ENCODE measurements at regions not wholly inside any gene's neighbourhood (a gene's known extent, or its start where the extent isn't known, plus 50 kb on each side); places are given as distances from the start of the nearest gene placed in this dataset.
A peak's percentile ranks its signal among the peaks of the same experiment; 100 is the strongest.
"Not testable (repeated sequence)": the region's sequence is repeated elsewhere in the genome, so short reads cannot be mapped to it uniquely, and the experiment has no call there.

- DNase-seq (ENCODE audit: extremely low read depth in 1 of 11, low read depth in 9 of 11, low spot score in 4 of 11), result no peak
Observed at GRCh38 chr11:60592601-60593000, 77.4 kb downstream of the MS4A13 start.

GRCh38 chr11:60594998-60595642, 79.9 kb downstream of the MS4A13 start:
- peak in 3 of 11 donors; percentile 2 to 8 (median 5) for DNase-seq (ENCODE audit: extremely low read depth in 1 of 11, low read depth in 9 of 11, low spot score in 4 of 11)

DNA sequence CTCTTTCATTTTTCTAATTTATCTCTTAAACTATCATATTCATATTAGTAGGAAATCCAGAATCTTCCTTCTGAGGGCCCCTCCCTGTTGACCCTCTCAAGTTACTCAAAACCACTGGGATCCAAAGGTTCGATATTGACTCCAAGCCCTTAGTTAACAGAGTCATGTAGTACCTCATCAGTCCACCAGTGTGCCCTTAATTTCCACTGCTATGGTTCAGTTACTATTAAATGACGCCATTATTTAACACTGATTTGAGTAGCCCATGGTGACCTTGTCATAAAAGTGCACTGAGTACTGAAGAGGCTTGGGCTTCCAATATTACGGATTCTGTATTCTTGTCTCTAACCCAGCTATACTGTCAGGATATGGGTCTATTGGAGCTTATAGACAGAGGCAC, 91.9 kb upstream of the MS4A8 start:
- no peak for DNase-seq (ENCODE audit: extremely low read depth in 1 of 11, low read depth in 9 of 11, low spot score in 4 of 11)

DNA sequence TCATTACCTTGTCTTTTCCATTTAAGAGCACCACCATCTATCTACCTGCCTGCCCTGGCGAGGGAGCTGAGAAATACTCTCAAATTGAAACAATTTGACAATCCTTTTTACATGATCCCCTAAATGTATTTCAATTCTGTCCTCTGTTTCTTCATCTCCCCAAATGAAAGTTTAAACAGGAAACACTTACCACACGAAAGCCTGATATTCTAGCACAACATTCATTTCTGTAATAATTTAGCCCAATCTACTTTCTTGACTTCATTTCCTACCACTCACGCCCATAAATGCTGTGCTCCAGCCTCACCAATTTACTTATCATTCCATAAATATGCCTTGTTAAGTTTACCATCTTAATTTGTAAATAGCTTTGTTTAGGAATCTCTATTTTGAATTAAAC, 89.8 kb upstream of the MS4A8 start:
- no peak for DNase-seq (ENCODE audit: extremely low read depth in 1 of 11, low read depth in 9 of 11, low spot score in 4 of 11)

DNA sequence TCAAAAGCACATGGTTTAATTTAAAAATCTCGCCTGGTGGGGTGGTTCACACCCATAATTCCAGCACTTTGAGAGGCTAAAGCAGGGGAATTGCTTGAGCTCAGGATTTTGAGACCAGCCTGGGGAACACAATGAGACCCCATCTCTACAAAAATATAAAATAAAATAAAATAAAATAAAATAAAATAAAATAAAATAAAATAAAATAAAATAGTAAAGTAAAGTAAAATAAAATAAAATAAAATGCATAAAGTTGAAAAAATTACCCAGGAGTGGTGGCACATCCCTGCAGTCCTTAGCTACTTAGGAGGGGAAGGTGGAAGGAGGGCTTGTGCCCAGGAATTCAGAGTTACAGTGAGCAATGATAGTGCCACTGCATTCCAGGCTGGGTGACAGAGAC, 88.7 kb upstream of the MS4A8 start:
- DNase-seq (ENCODE audit: extremely low read depth in 1 of 11, low read depth in 9 of 11, low spot score in 4 of 11), result no peak

GRCh38 chr11:60615497-60615896, 83.9 kb upstream of the MS4A8 start:
- no peak for DNase-seq (ENCODE audit: extremely low read depth in 1 of 11, low read depth in 9 of 11, low spot score in 4 of 11)

DNA sequence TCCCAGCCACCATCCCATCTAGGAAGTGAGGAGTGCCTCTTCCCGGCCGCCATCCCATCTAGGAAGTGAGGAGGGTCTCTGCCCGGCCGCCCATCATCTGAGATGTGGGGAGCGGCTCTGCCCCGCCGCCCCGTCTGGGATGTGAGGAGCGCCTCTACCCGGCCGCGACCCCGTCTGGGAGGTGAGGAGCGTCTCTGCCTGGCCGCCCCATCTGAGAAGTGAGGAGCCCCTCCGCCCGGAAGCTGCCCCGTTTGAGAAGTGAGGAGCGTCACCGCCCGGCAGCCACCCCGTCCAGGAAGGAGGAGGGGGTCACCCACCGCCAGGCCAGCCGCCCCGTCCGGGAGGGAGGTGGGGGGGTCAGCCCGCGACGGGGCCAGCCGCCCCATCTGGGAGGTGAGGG, 77.5 kb upstream of the MS4A8 start:
- DNase-seq (ENCODE audit: extremely low read depth in 1 of 11, low read depth in 9 of 11, low spot score in 4 of 11), result not testable (repeated sequence)

DNA sequence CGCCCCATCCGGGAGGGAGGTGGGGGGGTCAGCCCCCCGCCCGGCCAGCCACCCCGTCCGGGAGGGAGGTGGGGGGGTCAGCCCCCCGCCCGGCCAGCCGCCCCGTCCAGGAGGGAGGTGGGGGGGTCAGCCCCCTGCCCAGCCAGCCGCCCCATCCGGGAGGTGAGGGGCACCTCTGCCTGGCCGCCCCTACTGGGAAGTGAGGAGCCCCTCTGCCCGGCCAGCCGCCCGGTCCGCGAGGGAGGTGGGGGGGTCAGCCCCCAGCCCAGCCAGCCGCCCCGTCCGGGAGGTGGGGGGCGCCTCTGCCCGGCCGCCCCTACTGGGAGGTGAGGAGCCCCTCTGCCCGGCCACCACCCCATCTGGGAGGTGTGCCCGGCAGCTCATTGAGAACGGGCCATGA, 76.6 kb upstream of the MS4A8 start:
- DNase-seq (ENCODE audit: extremely low read depth in 1 of 11, low read depth in 9 of 11, low spot score in 4 of 11), result not testable (repeated sequence)

GRCh38 chr11:60625262-60625661, 74.2 kb upstream of the MS4A8 start:
- DNase-seq (ENCODE audit: extremely low read depth in 1 of 11, low read depth in 9 of 11, low spot score in 4 of 11), result peak in 1 of 11 donors; percentile 7

GRCh38 chr11:60629399-60629798, 70.0 kb upstream of the MS4A8 start:
- no peak for DNase-seq (ENCODE audit: extremely low read depth in 1 of 11, low read depth in 9 of 11, low spot score in 4 of 11)

DNA sequence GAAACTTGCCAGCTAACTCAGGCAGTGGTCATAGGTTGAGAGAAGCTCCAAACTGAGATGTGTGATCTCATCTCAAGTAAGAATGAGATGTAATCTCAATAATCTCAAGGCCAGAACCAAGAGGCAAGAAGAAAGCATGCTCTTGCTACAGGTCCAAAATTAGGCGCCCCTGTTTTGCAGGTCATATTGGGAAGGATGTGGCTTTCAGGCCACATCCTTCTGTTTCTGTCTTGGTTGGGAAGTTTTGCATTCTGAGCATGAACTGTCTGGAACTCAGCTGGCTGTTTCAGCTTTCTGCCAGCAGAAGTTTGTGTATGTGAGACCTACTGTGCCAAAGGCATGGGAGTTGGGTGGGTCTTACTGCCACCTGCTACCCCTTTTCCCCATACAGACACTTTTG, 67.5 kb upstream of the MS4A8 start:
- no peak for DNase-seq (ENCODE audit: extremely low read depth in 1 of 11, low read depth in 9 of 11, low spot score in 4 of 11)

DNA sequence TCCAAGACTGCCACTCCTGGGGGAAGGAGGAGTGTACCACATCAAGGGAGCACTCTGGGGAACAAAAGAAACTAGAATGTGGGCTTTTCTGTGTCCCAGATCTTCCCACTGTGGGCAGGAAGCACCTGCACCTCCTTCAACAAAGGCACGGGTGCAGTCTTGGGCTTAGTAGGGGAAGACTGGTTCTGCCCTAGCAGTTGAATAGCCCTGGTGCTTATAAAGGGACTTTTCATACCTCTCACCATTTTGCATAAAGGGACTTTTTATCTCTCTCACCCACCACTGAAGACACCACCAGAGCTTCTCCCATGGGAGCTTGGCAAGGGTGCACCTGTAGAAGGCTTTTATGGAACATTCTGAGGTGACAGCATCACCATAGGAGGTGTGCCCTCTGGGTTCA, 65.8 kb upstream of the MS4A8 start:
- no peak for DNase-seq (ENCODE audit: extremely low read depth in 1 of 11, low read depth in 9 of 11, low spot score in 4 of 11)

- DNase-seq (ENCODE audit: extremely low read depth in 1 of 11, low read depth in 9 of 11, low spot score in 4 of 11), result no peak
Observed at GRCh38 chr11:60634126-60634525, 65.3 kb upstream of the MS4A8 start.

DNA sequence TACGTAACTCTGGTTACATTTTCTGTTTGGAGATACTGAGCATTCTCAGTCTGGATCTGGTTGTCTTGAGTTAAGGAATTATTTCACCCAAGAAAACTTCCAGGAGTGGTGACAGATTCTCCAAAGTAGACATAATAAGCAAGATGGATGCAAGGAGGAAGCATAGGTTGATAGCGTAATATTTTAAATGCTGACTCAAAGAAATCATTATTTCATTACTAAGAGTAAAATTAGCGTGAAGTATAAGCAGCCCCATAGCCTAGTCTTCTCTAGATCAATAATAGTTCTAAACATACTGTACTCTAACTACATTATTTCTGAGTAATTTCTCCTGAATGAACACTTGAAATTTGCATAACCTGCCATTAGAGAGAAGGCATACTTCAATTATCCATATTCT, 57.5 kb upstream of the MS4A8 start:
- no peak for DNase-seq (ENCODE audit: extremely low read depth in 1 of 11, low read depth in 9 of 11, low spot score in 4 of 11)

DNA sequence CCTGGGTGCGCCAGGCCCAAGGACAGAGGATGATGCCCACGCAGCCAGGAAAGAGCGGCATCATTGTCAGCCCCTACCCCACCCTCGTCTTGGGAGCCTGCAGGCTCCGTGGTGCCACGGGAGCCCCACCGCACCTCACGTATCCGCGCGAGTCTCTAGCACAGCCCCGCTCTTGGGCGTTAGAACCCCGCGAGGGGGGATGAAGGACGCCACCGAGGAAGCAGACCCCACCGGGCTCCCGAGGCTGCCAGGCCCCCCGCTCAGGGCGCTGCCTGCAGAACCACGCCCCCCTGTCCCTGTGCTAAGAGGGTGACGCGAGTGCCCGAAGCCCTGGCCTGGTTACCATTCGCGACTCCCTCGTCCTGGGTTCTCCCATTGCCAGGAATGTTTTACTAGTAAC, 52.3 kb upstream of the MS4A8 start:
- DNase-seq (ENCODE audit: extremely low read depth in 1 of 11, low read depth in 9 of 11, low spot score in 4 of 11), result no peak
